OCI-LY1 (cell line): ENCODE measurements at regions not wholly inside any gene's neighbourhood (a gene's known extent, or its start where the extent isn't known, plus 50 kb on each side); places are given as distances from the start of the nearest gene placed in this dataset.

Experiments
- H2AFZ ChIP-seq: fragments of 200-600 bp; sonication (generic), shearing (Covaris generic); 2 replicates; pipeline ENCODE4 v1.6.0; 2014; ENCODE audit warnings: antibody characterized with exemption, mild to moderate bottlenecking, low read length
- H3F3A ChIP-seq: fragments of 200-600 bp; sonication (generic), shearing (Covaris generic); 2 replicates; pipeline ENCODE4 v1.6.0; 2014; ENCODE audit warnings: mild to moderate bottlenecking, antibody characterized with exemption, low read length, moderate library complexity; ENCODE audit not compliant: insufficient read depth
- H3K27ac ChIP-seq: fragments of 200-600 bp; sonication (generic); 2 replicates; pipeline ENCODE4 v1.5.1; 2014; ENCODE audit warnings: low read length, mixed run types, mild to moderate bottlenecking, low read depth; ENCODE audit not compliant: poor library complexity, severe bottlenecking
- H3K27me3 ChIP-seq: fragments of 200-600 bp; sonication (generic); 2 replicates; pipeline ENCODE4 v1.6.0; 2014; ENCODE audit warnings: antibody characterized with exemption, mild to moderate bottlenecking, low read length, moderate library complexity; ENCODE audit not compliant: insufficient read depth
- H3K36me3 ChIP-seq: fragments of 200-600 bp; sonication (generic); 2 replicates; pipeline ENCODE4 v1.6.1; 2014; ENCODE audit warnings: mild to moderate bottlenecking, antibody characterized with exemption, low read length, moderate library complexity, mixed read lengths; ENCODE audit not compliant: insufficient read depth
- H3K4me1 ChIP-seq: fragments of 200-600 bp; sonication (generic); 2 replicates; pipeline ENCODE4 v1.5.1; 2014; ENCODE audit warnings: mild to moderate bottlenecking, low read length, moderate library complexity; ENCODE audit not compliant: insufficient read depth, severe bottlenecking
- H3K4me2 ChIP-seq: fragments of 200-600 bp; sonication (generic), shearing (Covaris generic); 2 replicates; pipeline ENCODE4 v1.6.1; 2014; ENCODE audit warnings: low read length
- H3K4me3 ChIP-seq: fragments of 200-600 bp; sonication (generic); 2 replicates; pipeline ENCODE4 v1.5.1; 2014; ENCODE audit warnings: low read length, low read depth, mild to moderate bottlenecking, mixed read lengths; ENCODE audit not compliant: poor library complexity, severe bottlenecking
- H3K79me2 ChIP-seq: fragments of 200-600 bp; shearing (Covaris generic); 2 replicates; pipeline ENCODE4 v1.6.1; 2016; ENCODE audit warnings: mixed run types, low read length, mixed read lengths; ENCODE audit not compliant: insufficient read depth
- H3K9ac ChIP-seq: fragments of 200-600 bp; sonication (generic), shearing (Covaris generic); 2 replicates; pipeline ENCODE4 v1.6.1; 2014; ENCODE audit warnings: mild to moderate bottlenecking, low read length, mixed read lengths
- H3K9me2 ChIP-seq: fragments of 200-600 bp; sonication (generic), shearing (Covaris generic); 2 replicates; pipeline ENCODE4 v1.6.1; 2014; ENCODE audit warnings: low read depth, mild to moderate bottlenecking, low read length, mixed read lengths
- H3K9me3 ChIP-seq: fragments of 200-600 bp; shearing (Covaris generic); 2 replicates; pipeline ENCODE4 v1.6.1; 2014; ENCODE audit warnings: low read length, mixed read lengths
- H4K20me1 ChIP-seq: fragments of 200-600 bp; sonication (generic), shearing (Covaris generic); 2 replicates; pipeline ENCODE4 v1.6.0; 2016; ENCODE audit warnings: mild to moderate bottlenecking, low read length; ENCODE audit not compliant: insufficient read depth
- EZH2 ChIP-seq: fragments of 200-600 bp; sonication (generic), shearing (Covaris generic); IDR thresholded peaks from 2 replicates; pipeline ENCODE4 v1.8.0; 2017; ENCODE audit warnings: borderline replicate concordance, mixed run types, mild to moderate bottlenecking, antibody characterized with exemption, low read length, moderate library complexity, mixed read lengths
- TF ChIP-seq, protein P1 (sequence below): fragments of 200-600 bp; sonication (generic), shearing (Covaris generic); IDR thresholded peaks from 2 replicates; pipeline ENCODE4 v1.5.1; 2017; ENCODE audit warnings: mild to moderate bottlenecking, antibody characterized with exemption, low read length, moderate library complexity, mixed read lengths

DNA sequence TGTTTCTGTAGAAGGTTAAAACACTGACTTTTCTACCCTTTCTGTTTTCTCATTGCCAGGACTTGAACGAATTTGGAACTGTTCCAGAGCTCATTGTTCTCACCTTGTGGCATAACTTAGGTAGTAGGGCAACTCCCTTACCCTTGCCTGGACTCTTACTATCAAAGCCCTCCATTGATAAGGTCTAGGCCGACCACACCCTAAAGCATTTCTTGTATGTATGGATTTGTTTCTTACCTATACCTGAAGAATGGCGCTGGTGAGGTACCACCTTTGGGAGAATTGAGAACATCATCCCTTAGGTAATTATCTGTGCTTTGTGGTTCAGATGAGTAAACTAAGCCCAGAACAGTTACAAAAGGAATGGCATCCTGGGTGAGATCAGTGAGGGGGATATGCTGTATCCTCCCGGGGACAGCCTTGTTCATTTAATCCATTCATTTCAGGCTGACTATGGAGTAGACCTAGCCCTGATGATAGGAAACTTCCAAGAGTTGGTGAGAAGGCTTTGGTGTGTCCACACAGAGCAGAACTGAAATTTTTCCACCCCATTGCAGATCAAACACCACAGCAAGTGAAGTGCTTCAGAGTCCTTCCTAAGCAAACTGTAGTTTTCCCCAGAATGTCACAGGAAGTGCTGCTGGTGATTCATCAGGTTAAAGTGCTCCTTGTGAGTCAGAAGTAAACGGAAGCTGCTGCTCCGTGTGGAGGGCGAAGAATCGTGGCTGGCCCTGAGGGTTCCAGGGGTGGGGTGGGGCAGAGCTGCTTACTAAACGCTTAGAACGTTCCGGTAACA is 113.0 kb downstream of the TEX26 start:
- Histone ChIP-seq H4K20me1 (no peaks in the 10 kb centered on the region), H3F3A (no peaks in the 10 kb centered on the region), H3K9me3 (no peaks in the 10 kb centered on the region), H3K79me2 (no peaks in the 10 kb centered on the region), H3K9ac (no peak overlapping the region), H2AFZ (no peak overlapping the region), H3K27ac (no peak overlapping the region), H3K9me2 (no peaks in the 10 kb centered on the region), H3K4me1 (no peaks in the 10 kb centered on the region), H3K36me3 (no peaks in the 10 kb centered on the region), H3K27me3 (no peaks in the 10 kb centered on the region), H3K4me3 (no peak overlapping the region), H3K4me2 (no peak overlapping the region)
- TF ChIP-seq, protein P1, sequence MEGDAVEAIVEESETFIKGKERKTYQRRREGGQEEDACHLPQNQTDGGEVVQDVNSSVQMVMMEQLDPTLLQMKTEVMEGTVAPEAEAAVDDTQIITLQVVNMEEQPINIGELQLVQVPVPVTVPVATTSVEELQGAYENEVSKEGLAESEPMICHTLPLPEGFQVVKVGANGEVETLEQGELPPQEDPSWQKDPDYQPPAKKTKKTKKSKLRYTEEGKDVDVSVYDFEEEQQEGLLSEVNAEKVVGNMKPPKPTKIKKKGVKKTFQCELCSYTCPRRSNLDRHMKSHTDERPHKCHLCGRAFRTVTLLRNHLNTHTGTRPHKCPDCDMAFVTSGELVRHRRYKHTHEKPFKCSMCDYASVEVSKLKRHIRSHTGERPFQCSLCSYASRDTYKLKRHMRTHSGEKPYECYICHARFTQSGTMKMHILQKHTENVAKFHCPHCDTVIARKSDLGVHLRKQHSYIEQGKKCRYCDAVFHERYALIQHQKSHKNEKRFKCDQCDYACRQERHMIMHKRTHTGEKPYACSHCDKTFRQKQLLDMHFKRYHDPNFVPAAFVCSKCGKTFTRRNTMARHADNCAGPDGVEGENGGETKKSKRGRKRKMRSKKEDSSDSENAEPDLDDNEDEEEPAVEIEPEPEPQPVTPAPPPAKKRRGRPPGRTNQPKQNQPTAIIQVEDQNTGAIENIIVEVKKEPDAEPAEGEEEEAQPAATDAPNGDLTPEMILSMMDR = no peak
- TF ChIP-seq EZH2 = no peak

DNA sequence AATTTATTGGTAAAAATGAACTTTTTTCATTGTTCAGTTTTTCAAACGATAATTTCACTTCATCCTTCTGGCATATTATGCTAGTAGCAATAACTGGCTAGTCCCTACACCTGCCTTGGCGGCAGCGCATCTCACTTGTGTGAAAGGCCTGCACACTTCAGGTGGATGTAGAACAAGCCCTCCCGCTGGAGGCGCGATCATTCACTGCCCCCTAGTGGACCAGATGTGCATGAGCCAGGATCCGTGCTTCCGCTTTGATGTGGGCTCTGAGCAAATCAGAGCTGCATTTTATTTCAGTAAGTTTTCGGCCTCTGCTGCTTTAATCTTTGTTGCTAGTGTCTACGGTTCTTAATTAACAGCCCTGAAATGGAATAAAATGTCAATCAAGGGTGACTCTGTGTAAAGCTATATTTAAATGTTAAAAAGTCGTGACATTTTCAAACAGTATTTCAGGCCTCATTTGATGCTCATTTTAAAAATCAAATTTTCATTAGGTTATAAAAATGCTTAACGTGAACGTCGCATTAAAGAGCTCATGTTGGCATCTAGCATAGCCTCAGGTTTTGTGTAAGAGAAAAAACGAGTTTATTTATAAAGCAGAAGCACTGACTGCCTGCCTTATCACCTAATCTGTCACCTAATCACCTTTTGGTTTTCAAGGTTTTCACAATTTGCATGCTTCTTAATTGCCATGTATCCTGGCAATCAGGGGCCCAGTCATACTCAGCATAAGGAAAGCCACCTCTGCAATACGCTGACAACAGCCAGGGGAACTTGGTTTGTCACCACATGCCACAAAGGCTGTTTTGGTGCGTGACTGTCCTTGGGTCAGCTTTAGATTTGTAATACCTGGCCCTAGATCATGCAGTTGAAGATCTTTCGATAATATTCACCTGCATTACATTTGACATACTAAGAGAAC is 112.2 kb downstream of the TEX26 start:
- TF ChIP-seq, protein P1 = peak; percentile 95
- no peak for TF ChIP-seq EZH2
- H3K9me3 ChIP-seq = no peaks in the 10 kb centered on the region
- no peaks in the 10 kb centered on the region for H4K20me1 ChIP-seq
- H3K27ac ChIP-seq = no peak overlapping the region
- no peaks in the 10 kb centered on the region for H3F3A ChIP-seq
- H3K4me1 ChIP-seq = peaks cover under 1% of the 10 kb centered on the region
- no peaks in the 10 kb centered on the region for H3K27me3 ChIP-seq
- no peak overlapping the region for H3K4me2 ChIP-seq
- H3K9ac ChIP-seq = no peak overlapping the region
- no peak overlapping the region for H2AFZ ChIP-seq
- no peaks in the 10 kb centered on the region for H3K9me2 ChIP-seq
- no peak overlapping the region for H3K4me3 ChIP-seq
- H3K36me3 ChIP-seq = no peaks in the 10 kb centered on the region
- no peaks in the 10 kb centered on the region for H3K79me2 ChIP-seq

DNA sequence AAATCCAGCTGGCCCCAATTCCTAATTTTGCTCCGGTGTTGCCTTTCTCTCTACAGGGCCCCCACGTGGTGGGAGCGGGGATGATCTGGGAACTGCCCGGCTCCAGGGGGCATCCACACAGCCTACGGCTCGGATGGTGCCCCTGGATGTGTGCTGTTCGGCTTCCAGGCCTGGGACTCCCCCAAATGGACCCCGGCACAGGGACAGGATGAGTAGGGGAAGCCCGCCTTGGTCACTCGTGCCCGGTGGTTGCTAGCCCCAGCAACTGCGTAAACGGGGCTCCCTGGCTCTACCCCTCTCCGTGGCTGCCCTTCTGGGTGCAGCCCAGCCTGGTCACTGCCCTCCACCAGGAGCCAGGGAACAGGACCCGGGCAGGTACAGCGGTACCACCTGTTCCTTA is 111.5 kb downstream of the TEX26 start:
- Histone ChIP-seq H4K20me1 (no peaks in the 10 kb centered on the region), H3K4me2 (no peak overlapping the region)

More for the DNA sequence above, 111.5 kb downstream of the TEX26 start:
- H3K9ac ChIP-seq = no peak overlapping the region
- no peaks in the 10 kb centered on the region for H3K27me3 ChIP-seq
- TF ChIP-seq EZH2 = no peak
- TF ChIP-seq, protein P1 = no peak
- no peaks in the 10 kb centered on the region for H3K9me2 ChIP-seq
- no peaks in the 10 kb centered on the region for H3K36me3 ChIP-seq
- H3K4me3 ChIP-seq = no peak overlapping the region
- no peak overlapping the region for H2AFZ ChIP-seq
- no peaks in the 10 kb centered on the region for H3F3A ChIP-seq
- H3K9me3 ChIP-seq = no peaks in the 10 kb centered on the region
- H3K27ac ChIP-seq = no peak overlapping the region
- peaks cover 4% of the 10 kb centered on the region for H3K4me1 ChIP-seq
- H3K79me2 ChIP-seq = no peaks in the 10 kb centered on the region
